Mesothelial cell of epicardium (in vitro differentiated cells): ENCODE measurements at regions not wholly inside any gene's neighbourhood (a gene's known extent, or its start where the extent isn't known, plus 50 kb on each side); places are given as distances from the start of the nearest gene placed in this dataset.

Experiments
- DNase-seq, 2 experiments: peaks; one replicate each; pipeline ENCODE4 v3.0.0; 2021; ENCODE audit warnings: low spot score in 2 of 2; ENCODE audit not compliant: unreplicated experiment in 2 of 2
- H3K27ac Mint-ChIP-seq: 2 replicates; pipeline ENCODE4 v1.8.0; 2021; ENCODE audit warnings: mixed read lengths
- H3K27me3 Mint-ChIP-seq: 2 replicates; pipeline ENCODE4 v1.8.0; 2021; ENCODE audit warnings: low read depth, mixed read lengths
- H3K36me3 Mint-ChIP-seq: 2 replicates; pipeline ENCODE4 v1.8.0; 2021; ENCODE audit warnings: mixed read lengths
- H3K4me1 Mint-ChIP-seq: 2 replicates; pipeline ENCODE4 v1.8.0; 2021; ENCODE audit warnings: mixed read lengths
- H3K4me3 Mint-ChIP-seq: 2 replicates; pipeline ENCODE4 v1.8.0; 2021; ENCODE audit warnings: mild to moderate bottlenecking, moderate library complexity, mixed read lengths
- H3K9me3 Mint-ChIP-seq: 2 replicates; pipeline ENCODE4 v1.8.0; 2021; ENCODE audit warnings: mixed read lengths
- TF ChIP-seq, protein P1 (sequence below): fragments of 200-600 bp; sonication (generic); IDR thresholded peaks from one replicate; pipeline ENCODE4 v1.5.0; 2021; ENCODE audit warnings: antibody characterized with exemption; ENCODE audit not compliant: unreplicated experiment

DNA sequence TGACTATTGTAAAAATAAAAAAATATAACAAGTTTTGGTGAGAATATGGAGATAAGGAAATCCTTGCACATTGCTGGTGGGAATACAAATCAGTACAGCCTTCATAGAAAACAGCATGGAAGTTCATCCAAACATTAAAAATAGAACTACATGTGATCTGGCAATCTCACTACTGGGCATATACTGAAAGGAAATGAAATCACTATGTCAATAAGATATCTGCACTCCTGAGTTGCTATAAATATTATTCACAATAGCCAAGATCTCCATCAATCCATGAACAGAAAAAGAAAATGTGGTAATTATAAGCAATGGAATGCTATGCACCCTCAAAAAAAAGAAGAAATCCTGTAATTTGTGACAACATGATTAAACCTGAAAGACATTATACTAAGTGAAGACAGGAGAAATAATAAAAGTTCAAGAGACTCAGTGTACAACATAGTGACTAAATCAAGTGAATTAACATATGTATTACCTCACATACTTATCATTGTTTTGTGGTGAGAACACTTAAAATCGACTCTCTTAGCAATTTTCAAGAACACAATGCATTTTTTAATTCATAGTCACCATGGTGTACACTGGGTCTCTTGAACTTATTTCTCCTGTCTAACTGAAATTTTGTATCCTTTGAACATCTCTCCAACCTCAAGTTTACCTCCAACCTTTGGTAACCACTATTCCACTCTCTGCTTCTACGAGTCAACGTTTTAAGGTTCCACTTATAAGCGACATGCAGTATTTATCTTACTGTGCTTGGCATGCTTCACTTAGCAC is 1703.7 kb upstream of the AGA start:
- Mint-ChIP-seq H3K36me3 (no peaks in the 10 kb centered on the region), H3K4me3 (no peak overlapping the region), H3K9me3 (no peaks in the 10 kb centered on the region), H3K27ac (no peak overlapping the region), H3K4me1 (no peaks in the 10 kb centered on the region), H3K27me3 (no peaks in the 10 kb centered on the region)
- DNase-seq: no peak
- TF ChIP-seq, protein P1, sequence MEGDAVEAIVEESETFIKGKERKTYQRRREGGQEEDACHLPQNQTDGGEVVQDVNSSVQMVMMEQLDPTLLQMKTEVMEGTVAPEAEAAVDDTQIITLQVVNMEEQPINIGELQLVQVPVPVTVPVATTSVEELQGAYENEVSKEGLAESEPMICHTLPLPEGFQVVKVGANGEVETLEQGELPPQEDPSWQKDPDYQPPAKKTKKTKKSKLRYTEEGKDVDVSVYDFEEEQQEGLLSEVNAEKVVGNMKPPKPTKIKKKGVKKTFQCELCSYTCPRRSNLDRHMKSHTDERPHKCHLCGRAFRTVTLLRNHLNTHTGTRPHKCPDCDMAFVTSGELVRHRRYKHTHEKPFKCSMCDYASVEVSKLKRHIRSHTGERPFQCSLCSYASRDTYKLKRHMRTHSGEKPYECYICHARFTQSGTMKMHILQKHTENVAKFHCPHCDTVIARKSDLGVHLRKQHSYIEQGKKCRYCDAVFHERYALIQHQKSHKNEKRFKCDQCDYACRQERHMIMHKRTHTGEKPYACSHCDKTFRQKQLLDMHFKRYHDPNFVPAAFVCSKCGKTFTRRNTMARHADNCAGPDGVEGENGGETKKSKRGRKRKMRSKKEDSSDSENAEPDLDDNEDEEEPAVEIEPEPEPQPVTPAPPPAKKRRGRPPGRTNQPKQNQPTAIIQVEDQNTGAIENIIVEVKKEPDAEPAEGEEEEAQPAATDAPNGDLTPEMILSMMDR: no peak

DNA sequence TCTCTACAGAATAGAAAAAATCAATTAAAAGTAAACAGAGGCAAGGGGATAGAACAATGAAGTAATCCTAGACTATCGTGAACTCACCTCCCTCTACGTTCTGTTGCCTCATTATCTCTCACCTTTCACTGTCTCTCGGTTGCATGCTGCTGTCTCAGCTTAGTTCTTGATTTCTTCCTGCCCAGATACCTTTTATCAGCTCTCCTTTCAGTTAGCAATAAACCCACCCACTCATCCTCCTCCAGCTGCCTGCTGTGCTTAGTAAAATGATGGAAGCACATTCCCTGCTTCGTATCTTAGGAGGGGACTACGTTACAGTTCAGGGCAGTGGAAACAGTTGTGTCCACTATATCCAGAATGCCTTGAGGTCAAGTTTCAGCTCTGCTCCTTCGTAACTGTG is 1709.5 kb upstream of the AGA start:
- H3K27ac Mint-ChIP-seq: no peak overlapping the region

DNA sequence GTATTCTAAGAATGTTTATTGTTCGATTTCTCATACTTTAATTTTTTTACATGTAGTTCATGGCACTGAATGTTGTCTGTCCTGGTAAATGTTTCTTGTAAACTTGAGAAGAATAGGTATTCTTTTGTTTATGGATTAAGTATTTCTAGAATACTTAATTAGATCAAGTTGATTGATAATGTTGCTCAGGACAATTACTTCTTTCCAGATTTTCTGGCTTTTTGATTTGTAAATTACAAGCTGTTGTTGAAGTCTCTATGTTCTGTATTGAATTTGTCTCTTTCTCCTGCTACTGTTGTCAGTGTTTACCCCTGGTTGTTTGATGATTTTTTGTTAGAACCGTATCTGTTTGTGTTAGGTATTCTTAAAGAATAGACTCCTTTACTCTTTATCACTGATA is 1720.9 kb upstream of the AGA start:
- no peak for DNase-seq
- Mint-ChIP-seq H3K4me1 (peaks cover 2% of the 10 kb centered on the region), H3K4me3 (no peak overlapping the region), H3K36me3 (no peaks in the 10 kb centered on the region), H3K27me3 (peaks cover 33% of the 10 kb centered on the region), H3K9me3 (no peaks in the 10 kb centered on the region), H3K27ac (no peak overlapping the region)
- TF ChIP-seq, protein P1: no peak

More for the DNA sequence above, 1709.5 kb upstream of the AGA start:
- Mint-ChIP-seq H3K36me3 (no peaks in the 10 kb centered on the region), H3K9me3 (no peaks in the 10 kb centered on the region), H3K27me3 (no peaks in the 10 kb centered on the region), H3K4me3 (no peak overlapping the region), H3K4me1 (no peaks in the 10 kb centered on the region)
- TF ChIP-seq, protein P1: no peak
- no peak for DNase-seq

DNA sequence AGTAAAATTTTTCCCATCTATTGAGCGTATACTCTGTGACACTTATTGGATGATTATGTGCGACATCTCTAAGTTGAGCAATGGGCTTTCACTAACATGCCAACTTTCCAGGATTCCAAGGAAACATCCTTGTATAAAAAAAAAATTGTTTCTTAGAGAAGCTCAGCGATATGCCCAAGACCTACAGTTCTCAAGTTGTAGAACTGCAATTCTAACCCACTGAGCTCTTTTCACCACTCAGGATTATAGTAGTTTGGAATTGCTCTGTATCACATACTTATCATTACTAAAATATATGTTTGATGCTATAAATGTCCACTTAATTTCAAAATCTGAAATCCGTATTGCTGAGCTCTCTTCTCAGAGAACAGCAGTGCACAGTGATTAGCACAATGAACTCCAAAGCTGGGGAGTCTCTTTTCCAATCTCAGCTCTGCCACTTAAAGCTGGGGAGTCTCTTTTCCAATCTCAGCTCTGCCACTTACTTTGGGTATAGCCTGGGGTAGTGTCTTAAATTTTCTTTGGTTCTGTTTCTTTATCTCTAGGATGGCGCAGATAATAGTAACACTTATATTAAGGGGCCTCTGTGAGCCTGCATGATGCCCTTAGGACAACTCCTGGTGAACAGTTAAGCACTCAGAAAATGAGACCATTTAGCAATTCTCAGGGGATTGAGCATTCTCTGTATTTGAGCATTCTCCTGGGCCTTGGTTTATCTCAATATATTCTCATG is 1722.2 kb upstream of the AGA start:
- TF ChIP-seq, protein P1: no peak
- DNase-seq: no peak
- Mint-ChIP-seq H3K4me3 (no peak overlapping the region), H3K9me3 (no peaks in the 10 kb centered on the region), H3K27me3 (peaks cover 46% of the 10 kb centered on the region), H3K4me1 (peaks cover 2% of the 10 kb centered on the region), H3K36me3 (no peaks in the 10 kb centered on the region), H3K27ac (no peak overlapping the region)

DNA sequence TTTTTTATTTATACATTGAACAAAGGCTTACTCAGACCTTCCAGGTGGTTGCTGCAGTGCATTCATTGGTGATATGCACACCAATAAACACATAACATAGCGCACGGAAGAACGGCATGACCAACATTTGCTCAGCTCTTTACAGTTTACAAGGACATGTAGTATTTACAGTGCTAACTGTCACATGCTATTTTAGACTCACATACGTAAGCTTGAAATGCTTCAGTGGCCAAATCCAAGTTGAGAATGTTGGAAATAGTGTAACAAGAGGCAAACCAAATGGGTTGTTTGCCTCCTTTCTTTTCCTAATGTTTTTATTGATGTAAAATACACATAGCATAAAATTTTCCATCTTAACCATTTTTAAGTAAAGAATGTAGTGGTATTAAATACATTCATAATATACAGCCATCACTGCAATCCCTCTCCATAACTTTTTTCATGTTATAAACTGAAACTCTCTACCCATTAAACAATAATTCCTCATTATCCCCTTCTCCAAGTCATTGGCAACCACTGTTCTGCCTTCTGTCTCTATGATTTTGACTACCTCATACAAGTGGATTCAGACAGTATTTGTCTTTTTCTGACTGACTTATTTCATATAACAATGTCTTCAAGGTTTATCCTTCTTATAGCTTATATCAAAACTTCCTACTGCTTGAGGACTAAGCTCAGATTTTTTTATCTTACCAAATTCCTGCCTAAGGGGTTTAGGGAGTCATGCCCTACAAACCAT is 1722.9 kb upstream of the AGA start:
- TF ChIP-seq, protein P1: no peak
- H3K36me3 Mint-ChIP-seq: no peaks in the 10 kb centered on the region
- H3K27me3 Mint-ChIP-seq: peaks cover 53% of the 10 kb centered on the region
- H3K4me3 Mint-ChIP-seq: no peak overlapping the region
- H3K27ac Mint-ChIP-seq: no peak overlapping the region
- peaks cover 4% of the 10 kb centered on the region for H3K4me1 Mint-ChIP-seq
- DNase-seq: no peak
- H3K9me3 Mint-ChIP-seq: no peaks in the 10 kb centered on the region
